Mesenchymal stem cell (in vitro differentiated cells and primary cell): ENCODE measurements at regions not wholly inside any gene's neighbourhood (a gene's known extent, or its start where the extent isn't known, plus 50 kb on each side); places are given as distances from the start of the nearest gene placed in this dataset.

ENCODE experiments used
- DNase-seq: peaks from one replicate; pipeline ENCODE4 v3.0.0-alpha.2; 2013
- H2AFZ ChIP-seq: one replicate; pipeline ENCODE4 v1.6.1; 2013; ENCODE audit warnings: low read depth, mild to moderate bottlenecking, control low read depth, inconsistent platforms, low read length, moderate library complexity
- H2AK5ac ChIP-seq: 2 replicates; pipeline ENCODE4 v1.6.1; 2013; ENCODE audit warnings: low read length, moderate library complexity, mild to moderate bottlenecking, inconsistent platforms; ENCODE audit not compliant: severe bottlenecking
- H2BK120ac ChIP-seq: one replicate; pipeline ENCODE4 v1.6.1; 2013; ENCODE audit warnings: low read depth, mild to moderate bottlenecking, inconsistent platforms, low read length, moderate library complexity
- H2BK12ac ChIP-seq, 2 experiments: one replicate each; pipeline ENCODE4 v1.6.1; 2013; ENCODE audit warnings: inconsistent platforms in 2 of 2, low read length in 2 of 2, mild to moderate bottlenecking in 2 of 2, moderate library complexity in 2 of 2, control low read depth in 1 of 2
- H2BK15ac ChIP-seq: one replicate; pipeline ENCODE4 v1.6.1; 2013; ENCODE audit warnings: mild to moderate bottlenecking, low read depth, inconsistent platforms; ENCODE audit not compliant: poor library complexity, severe bottlenecking
- H2BK5ac ChIP-seq: 2 replicates; pipeline ENCODE4 v1.6.1; 2013; ENCODE audit warnings: low read depth, mild to moderate bottlenecking, low read length, control low read depth, inconsistent platforms; ENCODE audit not compliant: poor library complexity, severe bottlenecking
- H3K14ac ChIP-seq, 2 experiments: one replicate each; pipeline ENCODE4 v1.6.1; 2013; ENCODE audit warnings: inconsistent platforms in 2 of 2, low read length in 2 of 2, control low read depth in 1 of 2, mild to moderate bottlenecking in 1 of 2, moderate library complexity in 1 of 2
- H3K18ac ChIP-seq, 2 experiments: one replicate each; pipeline ENCODE4 v1.6.1; 2013; ENCODE audit warnings: inconsistent platforms in 2 of 2, low read length in 2 of 2, control low read depth in 1 of 2, low read depth in 1 of 2, mild to moderate bottlenecking in 1 of 2
- H3K23ac ChIP-seq, 2 experiments: one replicate each; pipeline ENCODE4 v1.6.1; 2013; ENCODE audit warnings: inconsistent platforms in 2 of 2, low read length in 2 of 2, mild to moderate bottlenecking in 2 of 2, moderate library complexity in 2 of 2, control low read depth in 1 of 2
- H3K27ac ChIP-seq: 2 replicates; pipeline ENCODE4 v1.5.1; 2013; ENCODE audit warnings: mild to moderate bottlenecking, moderate library complexity, low read length, control low read depth, inconsistent platforms; ENCODE audit not compliant: poor library complexity, severe bottlenecking
- H3K27me3 ChIP-seq, 2 experiments: 2 replicates each; pipeline versions ENCODE4 v1.6.1 to v1.7.0; 2013; ENCODE audit warnings: low read length in 2 of 2, mild to moderate bottlenecking in 2 of 2, moderate library complexity in 2 of 2, control low read depth in 1 of 2, inconsistent platforms in 1 of 2; ENCODE audit not compliant: control insufficient read depth in 1 of 2, insufficient read depth in 1 of 2
- H3K36me3 ChIP-seq, 2 experiments: 2 replicates each; pipeline versions ENCODE4 v1.6.1 to v1.7.0; 2013; ENCODE audit warnings: low read length in 2 of 2, control low read depth in 1 of 2, inconsistent platforms in 1 of 2, low read depth in 1 of 2, mild to moderate bottlenecking in 1 of 2; ENCODE audit not compliant: insufficient read depth in 2 of 2, control insufficient read depth in 1 of 2
- H3K4ac ChIP-seq, 2 experiments: one replicate each; pipeline ENCODE4 v1.6.1; 2013; ENCODE audit warnings: inconsistent platforms in 2 of 2, low read length in 2 of 2, mild to moderate bottlenecking in 2 of 2, moderate library complexity in 2 of 2, control low read depth in 1 of 2, low read depth in 1 of 2
- H3K4me1 ChIP-seq: 2 replicates; pipeline ENCODE4 v1.6.1; 2013; ENCODE audit warnings: low read depth, low read length, control low read depth; ENCODE audit not compliant: control insufficient read depth, insufficient read depth
- H3K4me2 ChIP-seq: 2 replicates; pipeline ENCODE4 v1.6.1; 2013; ENCODE audit warnings: low read length, mild to moderate bottlenecking, inconsistent platforms; ENCODE audit not compliant: poor library complexity, severe bottlenecking
- H3K4me3 ChIP-seq, 2 experiments: 2 replicates each; pipeline versions ENCODE4 v1.5.1 to v1.7.0; 2013; ENCODE audit warnings: low read length in 2 of 2, mild to moderate bottlenecking in 2 of 2, control low read depth in 1 of 2, low read depth in 1 of 2; ENCODE audit not compliant: insufficient read depth in 1 of 2
- H3K79me1 ChIP-seq: replicated peaks from 2 replicates; pipeline ENCODE4 v1.6.1; 2013; ENCODE audit warnings: mild to moderate bottlenecking, control low read depth, low read length, inconsistent platforms; ENCODE audit not compliant: poor library complexity, severe bottlenecking
- H3K9ac ChIP-seq: 2 replicates; pipeline ENCODE4 v1.7.0; 2013; ENCODE audit warnings: mild to moderate bottlenecking, low read length, moderate library complexity
- H3K9me3 ChIP-seq: 2 replicates; pipeline ENCODE4 v1.7.0; 2013; ENCODE audit warnings: mild to moderate bottlenecking, low read length; ENCODE audit not compliant: control insufficient read depth
- H4K8ac ChIP-seq: one replicate; pipeline ENCODE4 v1.6.1; 2013; ENCODE audit warnings: inconsistent platforms, mild to moderate bottlenecking, low read length, moderate library complexity
- H4K91ac ChIP-seq: one replicate; pipeline ENCODE4 v1.6.1; 2013; ENCODE audit warnings: mild to moderate bottlenecking, low read length, inconsistent platforms
- WGBS: methylation state at CpG from one replicate; pipeline ENCODE4 v1.1.7; 2013; ENCODE audit warnings: mixed read lengths; 5-methylcytosine and 5-hydroxymethylcytosine counted together

DNA sequence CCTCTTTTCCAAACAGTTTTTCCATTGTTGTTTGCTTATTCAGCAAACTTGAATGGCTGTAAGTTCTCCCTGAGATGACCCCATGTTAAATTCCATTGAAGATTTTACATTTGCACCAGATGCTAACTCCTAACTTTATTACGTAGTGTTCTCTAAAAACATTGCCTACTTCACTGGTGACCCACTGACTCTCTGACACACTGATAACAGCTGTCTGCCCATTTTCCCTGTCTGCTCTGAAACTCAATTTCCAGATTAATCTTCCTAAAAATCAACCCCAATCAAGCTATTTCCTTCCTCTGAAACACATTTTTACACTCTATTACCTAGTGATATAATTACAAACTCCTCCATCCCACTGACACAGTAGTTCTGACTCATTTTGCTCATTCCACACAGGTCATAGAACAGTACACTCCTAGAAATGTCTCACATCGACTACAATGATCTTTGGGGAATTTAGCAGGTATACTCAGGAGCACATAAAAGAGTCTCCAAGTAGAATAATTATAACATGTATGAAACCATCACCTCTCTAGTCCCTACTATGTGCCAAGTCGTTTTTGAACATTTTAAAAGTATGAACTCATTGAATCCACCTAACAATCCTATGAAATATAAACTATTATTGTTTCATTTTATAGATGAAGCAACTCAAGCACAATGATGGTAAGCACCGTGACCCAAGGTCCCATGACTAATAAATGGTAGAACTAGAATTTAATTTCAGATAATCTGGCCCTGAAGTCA, 210.9 kb downstream of the SLIT2 start:
- WGBS: 76% methylated on average over 4 of the region's 4 CpGs

DNA sequence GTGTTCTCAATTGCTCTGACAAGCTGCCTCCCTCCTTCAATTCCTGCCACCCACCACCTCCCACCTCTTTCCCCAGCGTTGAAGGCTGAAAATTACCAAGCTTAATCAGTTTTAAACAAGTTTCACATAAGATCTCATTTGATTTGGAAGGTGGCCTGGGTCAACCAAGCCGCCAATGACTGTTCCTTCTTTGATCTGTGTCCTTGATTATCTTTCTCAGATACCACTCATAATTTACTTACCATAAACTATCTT, 211.4 kb downstream of the SLIT2 start:
- H2AK5ac ChIP-seq: no peak overlapping the region
- H3K18ac ChIP-seq: no peak overlapping the region
- 81% methylated on average over 1 of the region's 2 CpGs for WGBS
- no peak overlapping the region for H2BK12ac ChIP-seq
- no peaks in the 10 kb centered on the region for H3K79me1 ChIP-seq
- no peak overlapping the region for H3K27ac ChIP-seq
- H3K4me1 ChIP-seq: peaks cover 1% of the 10 kb centered on the region
- no peaks in the 10 kb centered on the region for H3K9me3 ChIP-seq
- DNase-seq: no peak
- no peak overlapping the region for H3K14ac ChIP-seq
- H3K4ac ChIP-seq: no peak overlapping the region
- no peak overlapping the region for H3K23ac ChIP-seq
- no peak overlapping the region for H2AFZ ChIP-seq
- H3K4me2 ChIP-seq: no peak overlapping the region
- H3K36me3 ChIP-seq: no peaks in the 10 kb centered on the region
- no peak overlapping the region for H2BK15ac ChIP-seq
- H3K4me3 ChIP-seq: no peak overlapping the region
- H4K91ac ChIP-seq: no peak overlapping the region
- no peak overlapping the region for H3K9ac ChIP-seq
- H2BK120ac ChIP-seq: no peak overlapping the region
- no peak overlapping the region for H4K8ac ChIP-seq
- no peaks in the 10 kb centered on the region for H3K27me3 ChIP-seq
- H2BK5ac ChIP-seq: no peak overlapping the region

More for the DNA sequence above, 210.9 kb downstream of the SLIT2 start:
- Histone ChIP-seq H3K4me2 (no peak overlapping the region), H3K79me1 (no peaks in the 10 kb centered on the region), H3K18ac (no peak overlapping the region), H2AFZ (no peak overlapping the region), H4K91ac (no peak overlapping the region), H2BK15ac (no peak overlapping the region), H2BK120ac (no peak overlapping the region), H3K27ac (no peak overlapping the region), H3K9ac (no peak overlapping the region), H3K36me3 (no peaks in the 10 kb centered on the region), H3K4me1 (peaks cover 1% of the 10 kb centered on the region), H2BK12ac (no peak overlapping the region), H4K8ac (no peak overlapping the region), H3K9me3 (no peaks in the 10 kb centered on the region), H3K27me3 (no peaks in the 10 kb centered on the region), H3K23ac (no peak overlapping the region), H2BK5ac (no peak overlapping the region), H3K4ac (no peak overlapping the region), H2AK5ac (no peak overlapping the region), H3K14ac (no peak overlapping the region), H3K4me3 (no peak overlapping the region)
- no peak for DNase-seq

DNA sequence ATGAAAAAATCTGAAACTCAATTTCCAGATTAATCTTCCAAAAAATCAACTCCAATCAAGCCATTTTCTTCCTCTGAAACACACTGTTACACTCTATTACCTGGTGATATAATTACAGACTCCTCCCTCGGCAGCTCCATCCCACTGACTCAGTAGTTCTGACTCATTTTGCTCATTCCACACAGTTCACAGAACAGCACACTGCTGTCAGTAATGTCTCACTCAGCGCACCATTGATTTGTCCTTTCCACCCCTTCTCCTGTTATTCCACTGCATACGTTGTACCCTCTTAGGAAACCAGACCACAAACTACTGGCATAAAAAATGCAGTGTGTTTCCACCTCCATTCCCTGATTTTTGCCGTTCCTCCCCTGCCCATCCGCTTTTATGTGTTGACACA, 212.7 kb downstream of the SLIT2 start:
- H3K27ac ChIP-seq: no peak overlapping the region
- no peaks in the 10 kb centered on the region for H3K79me1 ChIP-seq
- H3K4me1 ChIP-seq: peaks cover 1% of the 10 kb centered on the region
- peak; percentile 15 for DNase-seq
- 67% methylated on average over 5 of the region's 5 CpGs for WGBS
- no peak overlapping the region for H2BK120ac ChIP-seq
- no peak overlapping the region for H3K18ac ChIP-seq
- H3K4ac ChIP-seq: no peak overlapping the region
- H4K8ac ChIP-seq: no peak overlapping the region
- H2AFZ ChIP-seq: no peak overlapping the region
- H3K14ac ChIP-seq: no peak overlapping the region
- H3K23ac ChIP-seq: no peak overlapping the region
- no peak overlapping the region for H2AK5ac ChIP-seq
- no peak overlapping the region for H3K9ac ChIP-seq
- H2BK5ac ChIP-seq: no peak overlapping the region
- no peak overlapping the region for H3K4me3 ChIP-seq
- peak overlapping the region; percentile 27 for H3K4me2 ChIP-seq
- no peaks in the 10 kb centered on the region for H3K36me3 ChIP-seq
- no peaks in the 10 kb centered on the region for H3K9me3 ChIP-seq
- H4K91ac ChIP-seq: no peak overlapping the region
- H2BK12ac ChIP-seq: no peak overlapping the region
- no peak overlapping the region for H2BK15ac ChIP-seq
- no peaks in the 10 kb centered on the region for H3K27me3 ChIP-seq

DNA sequence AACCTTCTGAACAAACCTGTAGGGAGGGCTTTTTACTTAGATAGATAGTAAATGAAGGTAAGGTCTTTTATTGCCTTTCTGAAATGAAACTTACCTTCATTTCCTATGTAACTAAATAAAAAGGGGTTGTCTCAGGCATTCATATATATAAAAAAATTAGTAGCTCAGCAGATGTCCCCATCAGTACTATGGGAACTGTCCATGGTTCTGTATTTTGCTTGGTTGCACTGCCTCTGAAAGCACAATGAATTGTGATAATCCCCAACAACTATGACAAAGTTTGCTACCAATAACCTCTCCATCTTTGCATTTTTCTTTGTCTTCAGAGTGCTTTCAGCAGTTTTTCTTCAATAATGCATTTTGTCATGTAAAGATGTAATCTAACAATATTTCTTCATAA, 222.4 kb downstream of the SLIT2 start:
- Histone ChIP-seq H3K4me1 (no peaks in the 10 kb centered on the region), H4K8ac (no peak overlapping the region), H3K27me3 (no peaks in the 10 kb centered on the region), H3K9ac (no peak overlapping the region), H3K4me2 (no peak overlapping the region), H2AK5ac (no peak overlapping the region), H2BK12ac (no peak overlapping the region), H3K14ac (no peak overlapping the region), H3K27ac (no peak overlapping the region), H2BK120ac (no peak overlapping the region), H3K79me1 (no peaks in the 10 kb centered on the region), H3K4ac (no peak overlapping the region), H3K4me3 (no peak overlapping the region), H3K18ac (no peak overlapping the region), H2BK5ac (no peak overlapping the region), H3K36me3 (no peaks in the 10 kb centered on the region), H4K91ac (no peak overlapping the region), H3K23ac (no peak overlapping the region), H2BK15ac (no peak overlapping the region), H3K9me3 (no peaks in the 10 kb centered on the region), H2AFZ (no peak overlapping the region)
- peak; percentile 35 for DNase-seq
